Heart left ventricle (tissue), 16 donors: ENCODE measurements at regions not wholly inside any gene's neighbourhood (a gene's known extent, or its start where the extent isn't known, plus 50 kb on each side); places are given as distances from the start of the nearest gene placed in this dataset.

Experiments used
- ATAC-seq, 4 donors: fragments of 200-7000 bp; cut with Tn5 transposase; one replicate each; pipeline ENCODE4 v1.9.1; 2020 to 2022; ENCODE audit warnings: moderate library complexity in 4 of 4, mild to moderate bottlenecking in 3 of 4, moderate number of reproducible peaks in 1 of 4
- DNase-seq, 5 donors: peaks; one replicate each; pipeline ENCODE4 v3.0.0-alpha.2; 2020
- H3K27ac ChIP-seq, 12 donors: fragments of 200-600 bp; sonication (generic) in 4 of 12; one replicate each; pipeline versions ENCODE4 v1.5.0 to v1.8.0; 2016 to 2022; ENCODE audit warnings: mild to moderate bottlenecking in 2 of 12
- H3K27me3 ChIP-seq, 9 donors: fragments of 200-600 bp; sonication (generic) in 2 of 9; one replicate each; pipeline versions ENCODE4 v1.5.1 to v1.8.0; 2016 to 2022; ENCODE audit warnings: mild to moderate bottlenecking in 3 of 9
- H3K36me3 ChIP-seq, 9 donors: fragments of 200-600 bp; sonication (generic) in 2 of 9; one replicate each; pipeline versions ENCODE4 v1.5.0 to v1.8.0; 2018 to 2022; ENCODE audit warnings: mild to moderate bottlenecking in 2 of 9
- H3K4me1 ChIP-seq, 12 donors: fragments of 200-600 bp; sonication (generic) in 4 of 12; one replicate each; pipeline versions ENCODE4 v1.5.0 to v1.8.0; 2016 to 2022; ENCODE audit warnings: mild to moderate bottlenecking in 3 of 12
- H3K4me3 ChIP-seq, 12 donors: fragments of 200-600 bp; sonication (generic) in 4 of 12; one replicate each; pipeline versions ENCODE4 v1.5.0 to v1.8.0; 2017 to 2022; ENCODE audit warnings: mild to moderate bottlenecking in 9 of 12, moderate library complexity in 4 of 12
- H3K9me3 ChIP-seq, 12 donors: fragments of 200-600 bp; sonication (generic) in 4 of 12; one replicate each; pipeline versions ENCODE4 v1.5.0 to v1.8.0; 2016 to 2022; ENCODE audit warnings: mild to moderate bottlenecking in 1 of 12
- CTCF ChIP-seq, 12 donors: fragments of 200-600 bp; sonication (generic) in 4 of 12; IDR thresholded peaks; one replicate each; pipeline versions ENCODE4 v1.5.0 to v1.8.0; 2018 to 2022; ENCODE audit warnings: antibody characterized with exemption in 12 of 12, mild to moderate bottlenecking in 5 of 12
- POLR2A ChIP-seq, 2 donors: fragments of 450-650 bp; IDR thresholded peaks; one replicate each; pipeline ENCODE4 v1.6.1; 2017; ENCODE audit warnings: antibody characterized with exemption in 2 of 2, mild to moderate bottlenecking in 2 of 2, moderate library complexity in 2 of 2
- WGBS, 4 donors: extraction: QIAGEN DNeasy Blood & Tissue Kit in 2 of 4; methylation state at CpG; one replicate each; pipeline versions ENCODE4 v1.1.5 to v1.1.7; 2013 to 2018; 5-methylcytosine and 5-hydroxymethylcytosine counted together
- intact Hi-C, 10 donors: fragments of 100-400 bp; cut with DNase I; formaldehyde crosslinking; loops; one replicate each; pipeline versions ENCODE4 v1.11.1 to v1.14.2; 2022
- donor health status: ischemic (EF 13 %, LVEDD 7.1; RV severe dilation, severe dysfunction).
- donor health status: healthy with polysubstance abuse.
- donor health status: DM: no; HTN: yes; CAD: no.
- donor health status: DM: no; HTN: no; CAD: no.
- donor health status: ischemic (EF 25% LVEDD 6.9; RV normal size, moderate dysfunction).
- donor health status: ischemic (EF 25% LVEDD 5.7; RV mildly dilated, moderate dysfunction).
- donor health status: healthy.
- donor health status: DM: yes; HTN: yes; CAD: no.
- donor health status: ischemic (EF 35%, LVEDD 5.7; RV mildly dilated, moderate dysfunction).
- donor health status: nonischemic (EF 11% LVEDD 7.7; RV severe dilation, severe dysfunction).
- donor health status: DM: yes; HTN: yes; CAD: no.
- donor health status: PGD.
- donor health status: ischemic (EF 29% LVEDD 5.4; RV normal size, mild dysfunction).
- donor health status: nonischemic (EF 23%, LVEDD 6.1; RV moderate dilation, normal function).

DNA sequence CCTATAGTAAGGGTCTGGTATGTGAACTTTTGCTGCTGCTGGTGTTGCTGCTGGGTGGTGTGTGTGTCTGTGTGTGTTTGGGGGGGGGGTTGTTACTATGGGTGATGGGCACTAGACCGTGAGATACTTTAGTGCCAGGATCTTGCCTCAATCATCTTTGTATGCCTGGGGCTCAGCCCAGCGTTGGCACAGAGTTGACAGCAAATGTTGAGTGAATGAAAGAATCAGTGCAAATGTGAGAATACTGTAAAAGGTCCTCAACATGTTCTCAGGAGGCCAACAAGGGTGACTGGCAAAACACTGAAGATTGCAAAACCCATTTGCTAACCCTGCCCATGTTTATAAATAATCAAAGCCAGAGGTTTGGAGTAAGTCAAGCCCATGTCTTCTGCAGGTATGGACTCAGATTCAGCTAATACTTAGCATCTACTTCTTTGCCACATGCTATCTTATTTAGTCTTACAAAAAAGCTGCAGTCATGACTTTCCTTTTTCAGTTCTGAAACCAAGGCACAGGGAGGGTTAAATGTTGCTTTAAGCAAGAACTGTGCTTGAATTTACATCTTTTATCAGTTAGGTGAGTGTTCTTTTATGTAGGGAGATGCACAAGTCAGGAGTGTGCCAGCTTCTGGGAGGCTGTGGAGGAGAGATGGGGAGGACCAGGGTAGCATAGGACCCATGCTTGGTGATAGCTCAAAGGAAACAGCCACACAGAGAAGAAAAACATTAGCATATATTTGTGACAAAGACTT is 125.3 kb upstream of the SPACA1 start:
- WGBS, 4 donors, result 87 to 92% (median 87%) methylated on average over 2 of the region's 2 CpGs
- Histone ChIP-seq H3K4me1 (peaks cover 0 to 7% (median 0%) of the 10 kb centered on the region in 12 donors), H3K36me3 (no peaks in the 10 kb centered on the region), H3K27me3 (peaks cover 0 to 3% (median 0%) of the 10 kb centered on the region in 9 donors), H3K9me3 (no peaks in the 10 kb centered on the region), H3K4me3 (no peak overlapping the region), H3K27ac (no peak overlapping the region)
- ATAC-seq (no peak), DNase-seq (no peak)
- intact Hi-C loops, result loop anchor here in 1 of 10 donors (10.0 kb wide), 1 partner anchor 862 kb away; no protein-coding TSS in a partner anchor
- TF ChIP-seq CTCF (IDR thresholded peaks at IDR 0.05) (no peak), POLR2A (IDR thresholded peaks at IDR 0.05) (no peak)

- Histone ChIP-seq H3K4me3 (no peak overlapping the region), H3K36me3 (no peaks in the 10 kb centered on the region), H3K27ac (no peak overlapping the region), H3K9me3 (peaks cover 0 to 7% (median 0%) of the 10 kb centered on the region in 12 donors), H3K4me1 (peaks cover 0 to 7% (median 0%) of the 10 kb centered on the region in 12 donors), H3K27me3 (peaks cover 0 to 3% (median 0%) of the 10 kb centered on the region in 9 donors)
- WGBS, 4 donors, result 85 to 97% (median 95%) methylated on average over 1 of the region's 1 CpG
- DNase-seq (no peak), ATAC-seq (no peak)
- TF ChIP-seq CTCF (IDR thresholded peaks at IDR 0.05) (no peak), POLR2A (IDR thresholded peaks at IDR 0.05) (no peak)
- intact Hi-C loops, result loop anchor here in 1 of 10 donors (10.0 kb wide), 1 partner anchor 864 kb away; no protein-coding TSS in a partner anchor
These were observed 126.6 kb upstream of the SPACA1 start for GRCh38 chr6:87921034-87921433.

- intact Hi-C loops, result loop anchor here in 1 of 10 donors (10.0 kb wide), 1 partner anchor 865 kb away; no protein-coding TSS in a partner anchor
- 66 to 88% (median 75%) methylated on average over 3 of the region's 3 CpGs for WGBS, 4 donors
- TF ChIP-seq CTCF (IDR thresholded peaks at IDR 0.05), result no peak
- TF ChIP-seq POLR2A (IDR thresholded peaks at IDR 0.05), result no peak
These were observed 127.4 kb upstream of the SPACA1 start for GRCh38 chr6:87920245-87920644.

DNA sequence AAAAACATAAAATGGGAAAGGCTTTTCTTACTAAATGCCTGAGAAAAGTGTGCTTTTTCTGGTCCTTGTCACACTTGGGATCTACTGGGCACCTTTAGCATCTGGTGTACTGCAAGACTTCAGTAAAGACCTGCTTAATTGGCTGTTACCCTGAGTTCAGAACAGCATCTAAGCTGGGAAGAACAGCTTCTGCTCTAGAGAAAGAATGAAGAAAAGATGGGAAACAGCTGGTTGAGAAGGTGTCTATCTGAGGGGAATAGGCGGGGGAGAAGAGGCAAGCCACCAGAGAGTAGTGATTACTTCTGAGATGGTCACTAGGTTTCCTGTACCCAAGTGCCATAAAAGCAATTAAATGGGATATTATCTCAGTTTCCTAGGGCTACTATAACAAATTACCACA is 128.2 kb upstream of the SPACA1 start:
- no peak for ATAC-seq
- no peak overlapping the region for H3K27ac ChIP-seq
- no peak overlapping the region for H3K4me3 ChIP-seq
- DNase-seq, result no peak
- WGBS, 4 donors, result 86 to 95% (median 91%) methylated on average over 1 of the region's 1 CpG
- peaks cover 0 to 3% (median 0%) of the 10 kb centered on the region in 9 donors for H3K27me3 ChIP-seq
- intact Hi-C loops, result no loop called here
- H3K4me1 ChIP-seq, result no peaks in the 10 kb centered on the region
- no peak for TF ChIP-seq CTCF (IDR thresholded peaks at IDR 0.05)
- TF ChIP-seq POLR2A (IDR thresholded peaks at IDR 0.05), result no peak
- peaks cover 0 to 9% (median 0%) of the 10 kb centered on the region in 12 donors for H3K9me3 ChIP-seq
- H3K36me3 ChIP-seq, result no peaks in the 10 kb centered on the region

More at GRCh38 chr6:87920245-87920644, 127.4 kb upstream of the SPACA1 start:
- Histone ChIP-seq H3K27ac (no peak overlapping the region), H3K4me3 (no peak overlapping the region), H3K27me3 (peaks cover 0 to 3% (median 0%) of the 10 kb centered on the region in 9 donors), H3K36me3 (no peaks in the 10 kb centered on the region), H3K4me1 (no peaks in the 10 kb centered on the region), H3K9me3 (peaks cover 0 to 9% (median 0%) of the 10 kb centered on the region in 12 donors)
- no peak for ATAC-seq
- no peak for DNase-seq
